Liver (tissue), 8 donors: ENCODE measurements at regions not wholly inside any gene's neighbourhood (a gene's known extent, or its start where the extent isn't known, plus 50 kb on each side); places are given as distances from the start of the nearest gene placed in this dataset.

Source experiments
- DNase-seq: peaks from one replicate; pipeline ENCODE4 v3.0.0-alpha.2; 2017; ENCODE audit warnings: low spot score
- H3K27ac ChIP-seq, 2 donors: one replicate each; pipeline ENCODE4 v1.7.0; 2013; ENCODE audit warnings: inconsistent platforms in 2 of 2, low read length in 2 of 2, control low read depth in 1 of 2, low read depth in 1 of 2, mild to moderate bottlenecking in 1 of 2
- H3K27me3 ChIP-seq, 4 donors: one replicate each; pipeline versions ENCODE4 v1.6.1 to v1.7.0; 2013; ENCODE audit warnings: low read length in 3 of 4, inconsistent platforms in 1 of 4, mild to moderate bottlenecking in 1 of 4, moderate library complexity in 1 of 4; ENCODE audit not compliant: control insufficient read depth in 4 of 4, insufficient read depth in 4 of 4
- H3K36me3 ChIP-seq, 4 donors: one replicate each; pipeline versions ENCODE4 v1.6.1 to v1.7.0; 2013; ENCODE audit warnings: low read length in 3 of 4, mild to moderate bottlenecking in 3 of 4, low read depth in 1 of 4, moderate library complexity in 1 of 4; ENCODE audit not compliant: control insufficient read depth in 4 of 4, insufficient read depth in 3 of 4
- H3K4me1 ChIP-seq, 4 donors: one replicate each; pipeline versions ENCODE4 v1.6.1 to v1.7.0; 2013; ENCODE audit warnings: low read length in 3 of 4, mild to moderate bottlenecking in 3 of 4, moderate library complexity in 1 of 4; ENCODE audit not compliant: control insufficient read depth in 4 of 4, insufficient read depth in 4 of 4
- H3K4me3 ChIP-seq, 3 donors: one replicate each; pipeline versions ENCODE4 v1.6.1 to v1.7.0; 2013; ENCODE audit warnings: low read length in 3 of 3, control low read depth in 1 of 3, low read depth in 1 of 3, mild to moderate bottlenecking in 1 of 3
- H3K9ac ChIP-seq, 2 donors: one replicate each; pipeline ENCODE4 v1.7.0; 2013; ENCODE audit warnings: low read length in 2 of 2, mild to moderate bottlenecking in 2 of 2, moderate library complexity in 2 of 2, control low read depth in 1 of 2, low read depth in 1 of 2
- H3K9me3 ChIP-seq, 4 donors: one replicate each; pipeline versions ENCODE4 v1.6.1 to v1.7.0; 2013; ENCODE audit warnings: low read length in 3 of 4; ENCODE audit not compliant: control insufficient read depth in 4 of 4
- EGR1 ChIP-seq, 2 donors: IDR thresholded peaks; 2 replicates each; pipeline ENCODE4 v1.6.1; 2016 to 2018; ENCODE audit warnings: antibody characterized with exemption in 2 of 2, low read depth in 2 of 2
- FOXA1 ChIP-seq: IDR thresholded peaks from 2 replicates; pipeline ENCODE4 v1.6.1; 2016; ENCODE audit warnings: antibody characterized with exemption
- FOXA2 ChIP-seq: IDR thresholded peaks from 2 replicates; pipeline ENCODE4 v1.6.1; 2016; ENCODE audit warnings: antibody characterized with exemption
- GABPA ChIP-seq, 2 donors: IDR thresholded peaks in 1 of 2; conservative IDR thresholded peaks in 1 of 2; 2 replicates each; pipeline ENCODE4 v1.6.1; 2016; ENCODE audit warnings: antibody characterized with exemption in 2 of 2, mild to moderate bottlenecking in 1 of 2, moderate library complexity in 1 of 2
- HNF4A ChIP-seq, 2 donors: conservative IDR thresholded peaks; 2 replicates each; pipeline ENCODE4 v1.6.1; 2016; ENCODE audit warnings: antibody characterized with exemption in 2 of 2, mild to moderate bottlenecking in 2 of 2
- HNF4G ChIP-seq: IDR thresholded peaks from 2 replicates; pipeline ENCODE4 v1.6.1; 2016; ENCODE audit warnings: antibody characterized with exemption
- NR2F2 ChIP-seq: IDR thresholded peaks from 2 replicates; pipeline ENCODE4 v1.6.1; 2016; ENCODE audit warnings: antibody characterized with exemption
- RAD21 ChIP-seq, 2 donors: IDR thresholded peaks; 2 replicates each; pipeline ENCODE4 v1.6.1; 2016; ENCODE audit warnings: antibody characterized with exemption in 2 of 2, mild to moderate bottlenecking in 2 of 2
- RXRA ChIP-seq, 2 donors: IDR thresholded peaks; 2 replicates each; pipeline ENCODE4 v1.6.1; 2017 to 2018; ENCODE audit warnings: antibody characterized with exemption in 2 of 2, mild to moderate bottlenecking in 1 of 2
- SP1 ChIP-seq: IDR thresholded peaks from 2 replicates; pipeline ENCODE4 v1.6.1; 2018; ENCODE audit warnings: antibody characterized with exemption, mild to moderate bottlenecking
- TAF1 ChIP-seq: conservative IDR thresholded peaks from 2 replicates; pipeline ENCODE4 v1.6.1; 2016; ENCODE audit warnings: antibody characterized with exemption, mild to moderate bottlenecking
- YY1 ChIP-seq: IDR thresholded peaks from 2 replicates; pipeline ENCODE4 v1.6.1; 2016; ENCODE audit warnings: antibody characterized with exemption, mild to moderate bottlenecking
- WGBS: extraction: QIAGEN DNeasy Blood & Tissue Kit; methylation state at CpG from one replicate; pipeline ENCODE4 v1.1.7; 2013; 5-methylcytosine and 5-hydroxymethylcytosine counted together
- TF ChIP-seq, protein P1 (sequence below): IDR thresholded peaks from 2 replicates; pipeline ENCODE4 v1.6.1; 2016; ENCODE audit warnings: antibody characterized with exemption, mild to moderate bottlenecking
- TF ChIP-seq, protein P2 (sequence below): fragments of 150-350 bp; IDR thresholded peaks from 2 replicates; pipeline ENCODE4 v1.5.1; 2017; ENCODE audit warnings: improper control_type of control experiment, low read depth, low read length; ENCODE audit not compliant: missing input control
- TF ChIP-seq, protein P3 (sequence below): IDR thresholded peaks from 2 replicates; pipeline ENCODE4 v1.6.1; 2016; ENCODE audit warnings: antibody characterized with exemption
- TF ChIP-seq, protein P4 (sequence below): IDR thresholded peaks from 2 replicates; pipeline ENCODE4 v1.6.1; 2016; ENCODE audit warnings: antibody characterized with exemption
- donor health status: healthy.
- donor health status: healthy.
- donor health status: healthy.
- donor health status: healthy.
- donor health status: healthy.

DNA sequence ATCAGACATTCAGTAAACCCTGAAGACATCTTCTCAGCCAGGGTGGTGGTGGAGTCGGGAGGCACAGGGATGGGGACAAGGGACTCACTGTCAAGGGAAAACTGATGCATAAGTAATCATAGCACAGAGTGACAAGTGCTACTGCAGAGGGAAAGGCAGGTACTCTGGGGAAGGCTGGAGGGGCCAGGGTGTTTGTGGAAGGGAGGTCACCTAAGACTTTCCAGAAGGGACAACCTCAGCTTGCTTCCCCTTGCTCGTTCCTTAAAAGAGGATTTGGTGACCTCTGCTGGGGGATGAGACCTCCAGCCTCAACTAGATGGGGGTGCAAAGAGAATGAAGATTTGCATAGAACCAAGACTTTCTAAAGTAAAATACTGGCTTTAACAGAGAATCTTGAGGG is 99.5 kb downstream of the SLC4A3 start:
- Histone ChIP-seq H3K9me3 (no peaks in the 10 kb centered on the region), H3K27ac (no peak overlapping the region), H3K9ac (no peak overlapping the region), H3K27me3 (peaks cover 0 to 2% (median 0%) of the 10 kb centered on the region in 4 donors), H3K4me3 (no peak overlapping the region), H3K36me3 (no peaks in the 10 kb centered on the region), H3K4me1 (no peaks in the 10 kb centered on the region)
- DNase-seq, result no peak
- TF ChIP-seq, protein P1, sequence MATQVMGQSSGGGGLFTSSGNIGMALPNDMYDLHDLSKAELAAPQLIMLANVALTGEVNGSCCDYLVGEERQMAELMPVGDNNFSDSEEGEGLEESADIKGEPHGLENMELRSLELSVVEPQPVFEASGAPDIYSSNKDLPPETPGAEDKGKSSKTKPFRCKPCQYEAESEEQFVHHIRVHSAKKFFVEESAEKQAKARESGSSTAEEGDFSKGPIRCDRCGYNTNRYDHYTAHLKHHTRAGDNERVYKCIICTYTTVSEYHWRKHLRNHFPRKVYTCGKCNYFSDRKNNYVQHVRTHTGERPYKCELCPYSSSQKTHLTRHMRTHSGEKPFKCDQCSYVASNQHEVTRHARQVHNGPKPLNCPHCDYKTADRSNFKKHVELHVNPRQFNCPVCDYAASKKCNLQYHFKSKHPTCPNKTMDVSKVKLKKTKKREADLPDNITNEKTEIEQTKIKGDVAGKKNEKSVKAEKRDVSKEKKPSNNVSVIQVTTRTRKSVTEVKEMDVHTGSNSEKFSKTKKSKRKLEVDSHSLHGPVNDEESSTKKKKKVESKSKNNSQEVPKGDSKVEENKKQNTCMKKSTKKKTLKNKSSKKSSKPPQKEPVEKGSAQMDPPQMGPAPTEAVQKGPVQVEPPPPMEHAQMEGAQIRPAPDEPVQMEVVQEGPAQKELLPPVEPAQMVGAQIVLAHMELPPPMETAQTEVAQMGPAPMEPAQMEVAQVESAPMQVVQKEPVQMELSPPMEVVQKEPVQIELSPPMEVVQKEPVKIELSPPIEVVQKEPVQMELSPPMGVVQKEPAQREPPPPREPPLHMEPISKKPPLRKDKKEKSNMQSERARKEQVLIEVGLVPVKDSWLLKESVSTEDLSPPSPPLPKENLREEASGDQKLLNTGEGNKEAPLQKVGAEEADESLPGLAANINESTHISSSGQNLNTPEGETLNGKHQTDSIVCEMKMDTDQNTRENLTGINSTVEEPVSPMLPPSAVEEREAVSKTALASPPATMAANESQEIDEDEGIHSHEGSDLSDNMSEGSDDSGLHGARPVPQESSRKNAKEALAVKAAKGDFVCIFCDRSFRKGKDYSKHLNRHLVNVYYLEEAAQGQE, result no peak
- TF ChIP-seq, protein P2, sequence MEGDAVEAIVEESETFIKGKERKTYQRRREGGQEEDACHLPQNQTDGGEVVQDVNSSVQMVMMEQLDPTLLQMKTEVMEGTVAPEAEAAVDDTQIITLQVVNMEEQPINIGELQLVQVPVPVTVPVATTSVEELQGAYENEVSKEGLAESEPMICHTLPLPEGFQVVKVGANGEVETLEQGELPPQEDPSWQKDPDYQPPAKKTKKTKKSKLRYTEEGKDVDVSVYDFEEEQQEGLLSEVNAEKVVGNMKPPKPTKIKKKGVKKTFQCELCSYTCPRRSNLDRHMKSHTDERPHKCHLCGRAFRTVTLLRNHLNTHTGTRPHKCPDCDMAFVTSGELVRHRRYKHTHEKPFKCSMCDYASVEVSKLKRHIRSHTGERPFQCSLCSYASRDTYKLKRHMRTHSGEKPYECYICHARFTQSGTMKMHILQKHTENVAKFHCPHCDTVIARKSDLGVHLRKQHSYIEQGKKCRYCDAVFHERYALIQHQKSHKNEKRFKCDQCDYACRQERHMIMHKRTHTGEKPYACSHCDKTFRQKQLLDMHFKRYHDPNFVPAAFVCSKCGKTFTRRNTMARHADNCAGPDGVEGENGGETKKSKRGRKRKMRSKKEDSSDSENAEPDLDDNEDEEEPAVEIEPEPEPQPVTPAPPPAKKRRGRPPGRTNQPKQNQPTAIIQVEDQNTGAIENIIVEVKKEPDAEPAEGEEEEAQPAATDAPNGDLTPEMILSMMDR, result no peak
- TF ChIP-seq RAD21 (IDR thresholded peaks at IDR 0.05) (no peak), EGR1 (IDR thresholded peaks at IDR 0.05; ENCODE audit: low read depth in 2 of 2) (no peak), TAF1 (no peak), HNF4A (conservative IDR thresholded peaks at IDR 0.05) (no peak), FOXA1 (no peak), SP1 (no peak), NR2F2 (no peak), GABPA (IDR thresholded peaks at IDR 0.05 in 1 of 2, conservative IDR thresholded peaks at IDR 0.05 in 1 of 2) (no peak), RXRA (IDR thresholded peaks at IDR 0.05) (no peak), FOXA2 (no peak)
- TF ChIP-seq, protein P3, sequence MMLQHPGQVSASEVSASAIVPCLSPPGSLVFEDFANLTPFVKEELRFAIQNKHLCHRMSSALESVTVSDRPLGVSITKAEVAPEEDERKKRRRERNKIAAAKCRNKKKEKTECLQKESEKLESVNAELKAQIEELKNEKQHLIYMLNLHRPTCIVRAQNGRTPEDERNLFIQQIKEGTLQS, result no peak
- TF ChIP-seq, protein P4, sequence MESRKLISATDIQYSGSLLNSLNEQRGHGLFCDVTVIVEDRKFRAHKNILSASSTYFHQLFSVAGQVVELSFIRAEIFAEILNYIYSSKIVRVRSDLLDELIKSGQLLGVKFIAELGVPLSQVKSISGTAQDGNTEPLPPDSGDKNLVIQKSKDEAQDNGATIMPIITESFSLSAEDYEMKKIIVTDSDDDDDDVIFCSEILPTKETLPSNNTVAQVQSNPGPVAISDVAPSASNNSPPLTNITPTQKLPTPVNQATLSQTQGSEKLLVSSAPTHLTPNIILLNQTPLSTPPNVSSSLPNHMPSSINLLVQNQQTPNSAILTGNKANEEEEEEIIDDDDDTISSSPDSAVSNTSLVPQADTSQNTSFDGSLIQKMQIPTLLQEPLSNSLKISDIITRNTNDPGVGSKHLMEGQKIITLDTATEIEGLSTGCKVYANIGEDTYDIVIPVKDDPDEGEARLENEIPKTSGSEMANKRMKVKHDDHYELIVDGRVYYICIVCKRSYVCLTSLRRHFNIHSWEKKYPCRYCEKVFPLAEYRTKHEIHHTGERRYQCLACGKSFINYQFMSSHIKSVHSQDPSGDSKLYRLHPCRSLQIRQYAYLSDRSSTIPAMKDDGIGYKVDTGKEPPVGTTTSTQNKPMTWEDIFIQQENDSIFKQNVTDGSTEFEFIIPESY, result no peak
- WGBS, result 76% methylated on average over 2 of the region's 2 CpGs

DNA sequence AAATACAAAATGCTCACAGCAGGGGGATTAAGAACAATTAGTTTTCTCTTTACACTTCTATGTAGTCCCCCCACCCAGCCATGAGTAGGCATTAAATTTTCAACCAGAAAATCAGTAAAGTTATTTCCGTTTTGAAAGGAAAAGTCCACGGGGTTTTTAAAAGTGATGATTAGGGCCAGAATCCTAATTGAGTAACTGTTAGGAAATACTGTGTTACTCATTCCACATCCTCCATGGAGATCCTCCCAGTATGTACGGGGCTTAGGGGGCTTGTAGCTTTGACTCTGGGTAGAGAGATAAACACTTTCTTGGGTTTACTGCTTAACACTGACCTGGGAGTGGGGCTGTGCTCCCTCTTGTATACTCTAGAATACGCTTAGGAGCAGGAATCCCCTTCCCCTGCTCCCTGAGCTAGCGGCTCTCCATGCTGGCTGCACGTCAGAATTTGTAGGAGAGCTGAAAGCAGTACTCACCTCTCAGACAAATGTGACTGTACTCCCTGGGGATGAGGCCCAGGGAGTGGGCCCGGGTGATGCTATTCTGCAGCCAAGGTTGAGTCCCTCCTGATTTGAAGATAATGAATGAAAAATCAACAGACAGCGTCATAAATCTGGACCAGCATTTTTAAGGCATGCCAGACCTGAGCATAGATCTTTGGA is 100.5 kb downstream of the SLC4A3 start:
- Histone ChIP-seq H3K27ac (no peak overlapping the region), H3K4me3 (no peak overlapping the region), H3K36me3 (no peaks in the 10 kb centered on the region), H3K9ac (no peak overlapping the region), H3K4me1 (no peaks in the 10 kb centered on the region), H3K27me3 (peaks cover 0 to 2% (median 0%) of the 10 kb centered on the region in 4 donors), H3K9me3 (no peaks in the 10 kb centered on the region)
- WGBS, result 77% methylated on average over 8 of the region's 8 CpGs
- no peak for DNase-seq
- TF ChIP-seq, protein P1, result no peak
- TF ChIP-seq NR2F2, result no peak
- no peak for TF ChIP-seq YY1
- TF ChIP-seq HNF4G, result no peak
- no peak for TF ChIP-seq RAD21 (IDR thresholded peaks at IDR 0.05)
- TF ChIP-seq, protein P2, result no peak
- no peak for TF ChIP-seq GABPA (IDR thresholded peaks at IDR 0.05 in 1 of 2, conservative IDR thresholded peaks at IDR 0.05 in 1 of 2)
- TF ChIP-seq TAF1, result no peak
- TF ChIP-seq RXRA (IDR thresholded peaks at IDR 0.05), result no peak
